Osteocyte (in vitro differentiated cells): ENCODE measurements at regions not wholly inside any gene's neighbourhood (a gene's known extent, or its start where the extent isn't known, plus 50 kb on each side); places are given as distances from the start of the nearest gene placed in this dataset.

Experiments
- DNase-seq: peaks from one replicate; pipeline ENCODE4 v3.0.0; 2021; ENCODE audit warnings: mixed read lengths; ENCODE audit not compliant: unreplicated experiment; ENCODE audit errors: extremely low spot score
- H3K27ac Mint-ChIP-seq: one replicate; pipeline ENCODE4 v1.8.0; 2021; ENCODE audit warnings: mild to moderate bottlenecking, mixed read lengths; ENCODE audit not compliant: unreplicated experiment
- H3K27me3 Mint-ChIP-seq: one replicate; pipeline ENCODE4 v1.8.0; 2021; ENCODE audit warnings: mixed read lengths; ENCODE audit not compliant: unreplicated experiment
- H3K36me3 Mint-ChIP-seq: one replicate; pipeline ENCODE4 v1.8.0; 2021; ENCODE audit warnings: mixed read lengths; ENCODE audit not compliant: unreplicated experiment
- H3K4me1 Mint-ChIP-seq: one replicate; pipeline ENCODE4 v1.8.0; 2021; ENCODE audit warnings: mixed read lengths; ENCODE audit not compliant: unreplicated experiment
- H3K4me3 Mint-ChIP-seq: one replicate; pipeline ENCODE4 v1.8.0; 2021; ENCODE audit warnings: mild to moderate bottlenecking, moderate library complexity, mixed read lengths; ENCODE audit not compliant: unreplicated experiment
- H3K9me3 Mint-ChIP-seq: one replicate; pipeline ENCODE4 v1.8.0; 2021; ENCODE audit warnings: mixed read lengths; ENCODE audit not compliant: unreplicated experiment
- TF ChIP-seq, protein P1 (sequence below): fragments of 200-600 bp; sonication (generic); IDR thresholded peaks from 2 replicates; pipeline ENCODE4 v1.5.0; 2021; ENCODE audit warnings: antibody characterized with exemption, mild to moderate bottlenecking, moderate library complexity

DNA sequence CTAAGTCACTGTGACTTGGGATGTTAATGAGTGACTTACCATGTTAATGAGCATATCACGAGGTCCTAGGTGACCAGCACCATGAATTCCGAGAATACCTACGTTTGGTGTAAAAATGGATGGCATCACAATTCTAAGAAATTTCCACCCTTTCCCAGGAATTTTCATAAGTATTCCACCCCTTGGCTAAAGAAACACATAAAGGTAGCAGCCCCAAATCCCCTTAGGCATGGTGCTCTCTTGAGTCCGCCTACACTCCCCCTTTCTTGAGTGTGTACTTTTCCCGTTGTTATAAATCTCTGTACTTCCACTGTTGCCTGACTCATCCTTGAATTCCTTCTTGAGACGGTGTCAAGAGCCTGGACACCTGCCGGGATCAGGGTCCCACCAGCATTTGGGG is 504.0 kb upstream of the RBFOX1 start:
- peaks cover 52% of the 10 kb centered on the region for H3K9me3 Mint-ChIP-seq
- no peak overlapping the region for H3K27ac Mint-ChIP-seq
- no peak for DNase-seq
- no peaks in the 10 kb centered on the region for H3K4me1 Mint-ChIP-seq
- no peaks in the 10 kb centered on the region for H3K27me3 Mint-ChIP-seq
- no peaks in the 10 kb centered on the region for H3K36me3 Mint-ChIP-seq
- TF ChIP-seq, protein P1, sequence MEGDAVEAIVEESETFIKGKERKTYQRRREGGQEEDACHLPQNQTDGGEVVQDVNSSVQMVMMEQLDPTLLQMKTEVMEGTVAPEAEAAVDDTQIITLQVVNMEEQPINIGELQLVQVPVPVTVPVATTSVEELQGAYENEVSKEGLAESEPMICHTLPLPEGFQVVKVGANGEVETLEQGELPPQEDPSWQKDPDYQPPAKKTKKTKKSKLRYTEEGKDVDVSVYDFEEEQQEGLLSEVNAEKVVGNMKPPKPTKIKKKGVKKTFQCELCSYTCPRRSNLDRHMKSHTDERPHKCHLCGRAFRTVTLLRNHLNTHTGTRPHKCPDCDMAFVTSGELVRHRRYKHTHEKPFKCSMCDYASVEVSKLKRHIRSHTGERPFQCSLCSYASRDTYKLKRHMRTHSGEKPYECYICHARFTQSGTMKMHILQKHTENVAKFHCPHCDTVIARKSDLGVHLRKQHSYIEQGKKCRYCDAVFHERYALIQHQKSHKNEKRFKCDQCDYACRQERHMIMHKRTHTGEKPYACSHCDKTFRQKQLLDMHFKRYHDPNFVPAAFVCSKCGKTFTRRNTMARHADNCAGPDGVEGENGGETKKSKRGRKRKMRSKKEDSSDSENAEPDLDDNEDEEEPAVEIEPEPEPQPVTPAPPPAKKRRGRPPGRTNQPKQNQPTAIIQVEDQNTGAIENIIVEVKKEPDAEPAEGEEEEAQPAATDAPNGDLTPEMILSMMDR, result no peak
- H3K4me3 Mint-ChIP-seq, result no peak overlapping the region

DNA sequence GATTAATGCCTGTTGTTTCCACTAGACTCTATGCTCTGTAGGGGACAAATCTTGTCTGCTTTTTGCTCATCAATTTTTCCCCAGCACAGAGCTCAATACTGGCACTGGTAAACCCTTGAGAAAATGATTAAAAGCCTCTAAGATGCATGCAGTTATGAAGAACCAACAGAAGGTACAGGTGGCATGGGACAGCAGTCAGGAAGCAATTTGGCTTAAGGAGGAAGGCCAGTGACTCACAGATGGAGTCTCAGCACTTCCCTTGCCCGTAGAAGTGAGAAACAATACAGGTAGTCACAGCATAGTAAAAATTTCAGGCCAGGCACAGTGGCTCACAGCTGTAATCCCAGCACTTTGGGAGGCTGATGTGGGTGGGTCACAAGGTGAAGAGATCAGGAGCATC is 504.7 kb upstream of the RBFOX1 start:
- Mint-ChIP-seq H3K36me3 (no peaks in the 10 kb centered on the region), H3K27ac (no peak overlapping the region), H3K4me1 (no peaks in the 10 kb centered on the region), H3K4me3 (no peak overlapping the region), H3K9me3 (peaks cover 51% of the 10 kb centered on the region), H3K27me3 (no peaks in the 10 kb centered on the region)
- DNase-seq, result no peak
- TF ChIP-seq, protein P1, result no peak

DNA sequence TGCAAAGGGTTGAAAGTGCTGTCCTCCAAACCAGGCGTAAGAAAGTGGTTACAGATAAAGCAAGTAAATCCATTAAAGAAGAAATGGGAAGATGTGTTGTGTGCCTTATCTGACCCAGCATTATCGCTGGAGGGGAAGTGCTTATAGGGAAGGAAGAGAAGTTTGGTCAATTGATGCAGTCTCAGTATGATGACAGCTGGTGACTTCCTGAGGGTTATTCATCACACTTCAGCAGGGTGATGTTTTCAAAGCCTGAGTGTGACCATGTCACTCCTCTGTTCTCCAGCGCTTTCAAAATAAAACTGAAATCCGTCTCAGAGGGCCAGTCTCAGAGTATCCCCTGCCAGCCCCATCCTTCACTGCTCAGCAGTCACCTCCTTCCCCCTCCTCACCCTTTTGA is 505.4 kb upstream of the RBFOX1 start:
- H3K27ac Mint-ChIP-seq, result no peak overlapping the region
- peaks cover 47% of the 10 kb centered on the region for H3K9me3 Mint-ChIP-seq
- H3K36me3 Mint-ChIP-seq, result no peaks in the 10 kb centered on the region
- DNase-seq, result no peak
- TF ChIP-seq, protein P1, result no peak
- H3K27me3 Mint-ChIP-seq, result no peaks in the 10 kb centered on the region
- no peaks in the 10 kb centered on the region for H3K4me1 Mint-ChIP-seq
- no peak overlapping the region for H3K4me3 Mint-ChIP-seq

DNA sequence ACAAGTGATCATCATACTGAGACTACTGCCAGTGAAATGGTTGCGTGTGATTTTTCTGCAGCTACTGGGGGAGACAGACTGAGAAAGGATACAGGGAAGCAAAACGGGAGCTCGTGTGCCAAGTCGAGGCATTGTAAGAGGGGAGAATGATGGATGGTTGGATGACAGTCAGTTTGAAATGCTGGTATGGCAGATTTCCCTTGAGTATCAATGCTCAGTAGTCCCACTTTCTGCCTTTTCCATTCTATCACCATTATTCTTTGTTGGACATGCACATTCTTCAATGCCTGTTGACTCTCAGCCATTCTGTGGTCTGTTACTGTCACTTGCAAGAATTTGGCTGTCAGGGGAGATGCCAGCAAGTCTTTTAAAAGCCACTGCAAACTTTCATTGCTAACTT is 510.6 kb upstream of the RBFOX1 start:
- H3K36me3 Mint-ChIP-seq, result no peaks in the 10 kb centered on the region
- H3K27me3 Mint-ChIP-seq, result no peaks in the 10 kb centered on the region
- H3K9me3 Mint-ChIP-seq, result peaks cover 43% of the 10 kb centered on the region
- no peak overlapping the region for H3K27ac Mint-ChIP-seq
- no peak overlapping the region for H3K4me3 Mint-ChIP-seq
- no peaks in the 10 kb centered on the region for H3K4me1 Mint-ChIP-seq
- DNase-seq, result no peak
- TF ChIP-seq, protein P1, result no peak

DNA sequence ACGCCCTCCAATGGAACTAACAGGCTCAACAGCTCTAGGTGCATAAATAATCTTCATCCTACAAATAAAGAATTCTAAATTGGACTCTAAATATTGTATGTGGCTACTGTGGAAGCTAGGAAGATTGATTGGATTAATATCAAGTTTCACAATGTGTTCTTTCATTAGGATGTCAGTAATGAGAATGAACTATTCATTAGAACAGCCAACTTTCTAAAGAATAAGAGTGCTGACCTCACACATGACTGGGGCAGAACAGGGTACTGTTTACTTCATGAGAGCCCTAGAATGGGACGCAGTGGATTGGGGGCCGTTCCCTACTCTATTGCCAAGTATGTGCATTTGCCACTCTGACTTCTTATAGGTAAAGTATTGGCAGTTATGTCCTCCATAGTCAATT is 528.2 kb upstream of the RBFOX1 start:
- Mint-ChIP-seq H3K27ac (no peak overlapping the region), H3K27me3 (no peaks in the 10 kb centered on the region), H3K4me3 (no peak overlapping the region), H3K36me3 (no peaks in the 10 kb centered on the region), H3K9me3 (peaks cover 58% of the 10 kb centered on the region), H3K4me1 (no peaks in the 10 kb centered on the region)
- DNase-seq, result no peak
- TF ChIP-seq, protein P1, result no peak
